ENCODE measurements at regions not wholly inside any gene's neighbourhood (a gene's known extent, or its start where the extent isn't known, plus 50 kb on each side); places are given as distances from the start of the nearest gene placed in this dataset.

DNA sequence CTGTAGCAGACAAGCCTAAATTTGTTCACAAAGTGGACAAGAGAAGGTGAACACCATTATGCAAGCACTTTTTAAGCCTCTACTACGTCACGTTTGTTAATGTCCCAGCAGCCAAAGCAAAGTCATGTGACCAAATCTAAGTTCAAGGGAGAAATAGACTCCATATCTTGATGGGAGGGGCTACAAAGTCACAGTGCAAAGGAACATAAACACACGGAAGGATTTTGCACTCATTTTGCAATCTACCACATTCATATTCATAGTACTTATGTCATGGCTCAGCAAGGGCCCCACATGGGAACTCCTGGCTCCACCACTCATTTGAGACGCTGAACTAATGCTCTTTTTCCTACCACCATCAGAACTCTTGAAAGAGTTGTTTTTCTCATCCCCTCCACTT is 139.0 kb upstream of the JADE1 start:
- Mint-ChIP-seq H3K27ac (no peak overlapping the region), H3K4me3 (no peak overlapping the region)

DNA sequence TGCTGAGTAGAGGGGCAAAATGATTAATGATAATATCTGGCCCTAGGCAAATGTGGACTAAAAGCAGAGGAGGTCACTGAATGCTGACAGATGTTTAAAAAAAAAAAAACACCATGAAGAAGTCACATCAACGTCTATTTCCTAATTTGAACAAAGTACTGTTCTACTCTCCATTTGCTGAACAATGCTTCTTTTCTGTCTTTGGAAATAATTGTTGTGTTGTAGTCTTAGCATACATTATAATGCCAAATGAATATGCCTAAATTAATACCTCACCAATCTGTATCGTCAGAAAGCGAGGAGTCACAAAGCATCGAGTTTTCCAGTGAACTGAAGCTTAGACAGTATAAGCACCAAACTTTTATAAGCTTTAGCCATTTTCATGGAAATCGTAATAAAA is 140.9 kb upstream of the JADE1 start:
- no peaks in the 10 kb centered on the region for H3K27me3 Mint-ChIP-seq (ENCODE audit: insufficient read depth)
- TF ChIP-seq, protein P1, sequence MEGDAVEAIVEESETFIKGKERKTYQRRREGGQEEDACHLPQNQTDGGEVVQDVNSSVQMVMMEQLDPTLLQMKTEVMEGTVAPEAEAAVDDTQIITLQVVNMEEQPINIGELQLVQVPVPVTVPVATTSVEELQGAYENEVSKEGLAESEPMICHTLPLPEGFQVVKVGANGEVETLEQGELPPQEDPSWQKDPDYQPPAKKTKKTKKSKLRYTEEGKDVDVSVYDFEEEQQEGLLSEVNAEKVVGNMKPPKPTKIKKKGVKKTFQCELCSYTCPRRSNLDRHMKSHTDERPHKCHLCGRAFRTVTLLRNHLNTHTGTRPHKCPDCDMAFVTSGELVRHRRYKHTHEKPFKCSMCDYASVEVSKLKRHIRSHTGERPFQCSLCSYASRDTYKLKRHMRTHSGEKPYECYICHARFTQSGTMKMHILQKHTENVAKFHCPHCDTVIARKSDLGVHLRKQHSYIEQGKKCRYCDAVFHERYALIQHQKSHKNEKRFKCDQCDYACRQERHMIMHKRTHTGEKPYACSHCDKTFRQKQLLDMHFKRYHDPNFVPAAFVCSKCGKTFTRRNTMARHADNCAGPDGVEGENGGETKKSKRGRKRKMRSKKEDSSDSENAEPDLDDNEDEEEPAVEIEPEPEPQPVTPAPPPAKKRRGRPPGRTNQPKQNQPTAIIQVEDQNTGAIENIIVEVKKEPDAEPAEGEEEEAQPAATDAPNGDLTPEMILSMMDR (IDR thresholded peaks at IDR 0.05), result no peak
- no peak overlapping the region for H3K27ac Mint-ChIP-seq
- 0 out of 2 replicates have a peak, but pooled peaks cover 3% of the 10 kb centered on the region for H3K9me3 Mint-ChIP-seq
- H3K36me3 Mint-ChIP-seq (ENCODE audit: low read depth), result no peaks in the 10 kb centered on the region
- no peaks in the 10 kb centered on the region for H3K4me1 Mint-ChIP-seq (ENCODE audit: low read depth)
- H3K4me3 Mint-ChIP-seq, result no peak overlapping the region
- no peak for DNase-seq

More for the DNA sequence above, 139.0 kb upstream of the JADE1 start:
- TF ChIP-seq, protein P1 (IDR thresholded peaks at IDR 0.05), result no peak
- Mint-ChIP-seq H3K9me3 (0 out of 2 replicates have a peak, but pooled peaks cover 3% of the 10 kb centered on the region), H3K4me1 (ENCODE audit: low read depth) (no peaks in the 10 kb centered on the region), H3K36me3 (ENCODE audit: low read depth) (no peaks in the 10 kb centered on the region), H3K27me3 (ENCODE audit: insufficient read depth) (no peaks in the 10 kb centered on the region)
- DNase-seq, result no peak

DNA sequence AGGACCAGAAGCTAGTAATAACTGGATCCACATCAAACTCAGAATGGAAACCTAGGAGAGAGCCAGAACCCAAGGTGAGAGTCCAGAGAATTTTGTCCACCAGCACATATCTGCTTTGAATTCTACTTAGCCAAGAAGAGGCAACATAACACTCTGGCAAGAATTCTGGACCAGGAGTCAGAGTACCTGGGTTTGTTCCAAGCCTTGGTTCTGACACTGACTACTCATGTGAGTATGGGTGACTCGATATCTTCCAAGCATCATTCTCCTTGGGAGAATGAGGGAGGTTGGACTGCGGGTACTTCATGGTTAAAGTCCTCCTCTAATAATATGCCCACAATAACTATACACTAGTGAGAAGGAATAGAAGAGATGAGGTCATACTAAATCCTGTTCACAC is 144.0 kb upstream of the JADE1 start:
- no peaks in the 10 kb centered on the region for H3K36me3 Mint-ChIP-seq (ENCODE audit: low read depth)
- no peak overlapping the region for H3K4me3 Mint-ChIP-seq
- TF ChIP-seq, protein P1 (IDR thresholded peaks at IDR 0.05), result no peak
- H3K27ac Mint-ChIP-seq, result no peak overlapping the region
- H3K27me3 Mint-ChIP-seq (ENCODE audit: insufficient read depth), result peaks cover 6% of the 10 kb centered on the region
- peaks cover 2% of the 10 kb centered on the region; the same call in 1 of the 2 replicates for H3K4me1 Mint-ChIP-seq (ENCODE audit: low read depth)
- DNase-seq, result no peak
- 0 out of 2 replicates have a peak, but pooled peaks cover 3% of the 10 kb centered on the region for H3K9me3 Mint-ChIP-seq

DNA sequence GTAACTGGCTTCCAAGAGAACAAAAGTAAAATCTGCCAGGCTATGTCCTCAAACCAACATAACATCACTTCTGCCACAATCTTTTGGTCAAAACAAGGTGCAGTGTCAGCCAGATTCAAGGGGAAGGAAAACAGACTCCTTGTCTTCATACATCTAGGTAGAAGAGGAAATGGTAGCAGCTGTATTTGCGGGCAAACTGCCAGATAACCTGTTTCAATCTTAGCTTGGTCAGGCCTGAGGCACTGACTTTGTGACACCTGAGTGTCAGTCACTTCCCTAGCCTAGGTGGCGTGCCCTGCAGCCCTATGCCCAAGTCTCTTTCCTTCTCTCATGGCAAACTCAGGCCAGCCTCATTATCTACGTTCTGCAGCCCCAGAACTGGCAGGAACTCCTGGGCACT is 146.2 kb upstream of the JADE1 start:
- DNase-seq, result no peak
- no peaks in the 10 kb centered on the region for H3K36me3 Mint-ChIP-seq (ENCODE audit: low read depth)
- peaks cover 7% of the 10 kb centered on the region; the same call in 1 of the 2 replicates for H3K4me1 Mint-ChIP-seq (ENCODE audit: low read depth)
- H3K9me3 Mint-ChIP-seq, result 0 out of 2 replicates have a peak, but pooled peaks cover 3% of the 10 kb centered on the region
- TF ChIP-seq, protein P1 (IDR thresholded peaks at IDR 0.05), result no peak
- H3K27me3 Mint-ChIP-seq (ENCODE audit: insufficient read depth), result peaks cover 6% of the 10 kb centered on the region
- H3K4me3 Mint-ChIP-seq, result no peak overlapping the region
- no peak overlapping the region for H3K27ac Mint-ChIP-seq

DNA sequence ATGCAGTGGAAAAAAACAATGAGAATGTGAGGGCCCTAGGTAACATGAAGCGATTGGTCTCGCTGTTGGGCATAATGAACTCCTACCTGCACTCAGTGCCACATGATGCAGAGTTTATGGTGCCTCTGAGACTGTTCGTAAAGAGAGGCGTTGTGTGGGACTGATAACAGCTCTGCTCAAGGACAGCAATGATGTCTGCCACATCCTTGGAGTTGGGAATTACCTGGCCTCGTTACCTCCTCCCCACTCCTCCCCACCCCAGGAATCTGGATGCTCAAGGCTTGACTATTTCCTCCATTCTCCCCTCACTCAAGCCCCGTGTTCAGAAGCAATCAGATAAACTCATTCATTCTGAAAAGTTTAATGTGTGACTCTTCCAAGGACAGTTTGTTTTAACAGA is 148.0 kb upstream of the JADE1 start:
- Mint-ChIP-seq H3K4me1 (ENCODE audit: low read depth) (peaks cover 7% of the 10 kb centered on the region; the same call in 1 of the 2 replicates), H3K9me3 (no peaks in the 10 kb centered on the region), H3K36me3 (ENCODE audit: low read depth) (no peaks in the 10 kb centered on the region), H3K27ac (no peak overlapping the region), H3K27me3 (ENCODE audit: insufficient read depth) (peaks cover 6% of the 10 kb centered on the region), H3K4me3 (no peak overlapping the region)
- TF ChIP-seq, protein P1 (IDR thresholded peaks at IDR 0.05), result no peak
- no peak for DNase-seq

Measured in HFFc6 (cell line).